H1 (cell line): ENCODE measurements at regions not wholly inside any gene's neighbourhood (a gene's known extent, or its start where the extent isn't known, plus 50 kb on each side); places are given as distances from the start of the nearest gene placed in this dataset.

ENCODE experiments used
- EZH2 ChIP-seq: fragments of 200-600 bp; sonication (generic); IDR thresholded peaks from 2 replicates; pipeline ENCODE4 v1.7.1; 2012; ENCODE audit warnings: low read depth, mild to moderate bottlenecking, moderate library complexity, low read length, inconsistent platforms; ENCODE audit not compliant: severe bottlenecking
- JUND ChIP-seq: IDR thresholded peaks from 2 replicates; pipeline ENCODE4 v1.6.1; 2011; ENCODE audit warnings: mild to moderate bottlenecking, improper control_type of control experiment, low read length
- RNF2 ChIP-seq: fragments of 200-900, 300-1000 bp; sonication (generic); IDR thresholded peaks from 2 replicates; pipeline ENCODE4 v1.7.1; 2016; ENCODE audit warnings: borderline replicate concordance, low read depth, mild to moderate bottlenecking, antibody characterized with exemption, low read length; ENCODE audit not compliant: poor library complexity, severe bottlenecking; ENCODE audit errors: missing control alignments
- SP2 ChIP-seq: IDR thresholded peaks from 2 replicates; pipeline ENCODE4 v1.6.1; 2012; ENCODE audit warnings: mild to moderate bottlenecking, low read length, inconsistent platforms
- TF ChIP-seq, protein P1 (sequence below), 3 experiments: IDR thresholded peaks; 1 replicate in 2 of 3; 2 replicates in 1 of 3; pipeline versions ENCODE4 v1.5.1 to v1.6.1; 2011; ENCODE audit warnings: low read length in 3 of 3, mild to moderate bottlenecking in 3 of 3, inconsistent platforms in 2 of 3, low read depth in 1 of 3, moderate library complexity in 1 of 3; ENCODE audit not compliant: insufficient read depth in 1 of 3; ENCODE audit errors: control extremely low read depth in 1 of 3

DNA sequence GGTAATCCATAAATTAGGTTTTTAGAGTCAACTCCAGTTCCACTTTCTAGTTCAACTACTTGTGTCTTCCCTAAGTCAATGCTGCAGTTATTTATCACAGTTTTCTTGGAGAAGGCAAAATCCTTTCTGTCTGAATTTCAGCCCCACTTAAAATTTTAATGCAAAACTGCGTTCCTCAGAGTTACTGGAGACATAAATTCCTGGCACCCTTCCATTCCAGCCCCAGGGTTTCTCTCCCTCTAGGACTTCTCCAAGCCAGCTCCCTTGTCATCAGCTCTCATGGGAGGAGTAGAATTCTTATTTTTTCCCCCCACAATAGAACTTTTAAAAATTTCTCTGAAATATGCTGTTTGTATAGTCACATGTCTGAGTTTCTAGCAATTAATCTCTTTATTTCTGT is 50.6 kb upstream of the PHOX2B start (continued):
- TF ChIP-seq, protein P1, sequence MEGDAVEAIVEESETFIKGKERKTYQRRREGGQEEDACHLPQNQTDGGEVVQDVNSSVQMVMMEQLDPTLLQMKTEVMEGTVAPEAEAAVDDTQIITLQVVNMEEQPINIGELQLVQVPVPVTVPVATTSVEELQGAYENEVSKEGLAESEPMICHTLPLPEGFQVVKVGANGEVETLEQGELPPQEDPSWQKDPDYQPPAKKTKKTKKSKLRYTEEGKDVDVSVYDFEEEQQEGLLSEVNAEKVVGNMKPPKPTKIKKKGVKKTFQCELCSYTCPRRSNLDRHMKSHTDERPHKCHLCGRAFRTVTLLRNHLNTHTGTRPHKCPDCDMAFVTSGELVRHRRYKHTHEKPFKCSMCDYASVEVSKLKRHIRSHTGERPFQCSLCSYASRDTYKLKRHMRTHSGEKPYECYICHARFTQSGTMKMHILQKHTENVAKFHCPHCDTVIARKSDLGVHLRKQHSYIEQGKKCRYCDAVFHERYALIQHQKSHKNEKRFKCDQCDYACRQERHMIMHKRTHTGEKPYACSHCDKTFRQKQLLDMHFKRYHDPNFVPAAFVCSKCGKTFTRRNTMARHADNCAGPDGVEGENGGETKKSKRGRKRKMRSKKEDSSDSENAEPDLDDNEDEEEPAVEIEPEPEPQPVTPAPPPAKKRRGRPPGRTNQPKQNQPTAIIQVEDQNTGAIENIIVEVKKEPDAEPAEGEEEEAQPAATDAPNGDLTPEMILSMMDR (IDR thresholded peaks at IDR 0.05; ENCODE audit: control extremely low read depth in 1 of 3, insufficient read depth in 1 of 3, low read depth in 1 of 3, low read length in 3 of 3), result no peak
- TF ChIP-seq RNF2 (no peak), SP2 (no peak), EZH2 (no peak), JUND (no peak)
